ENCODE measurements at regions not wholly inside any gene's neighbourhood (a gene's known extent, or its start where the extent isn't known, plus 50 kb on each side); places are given as distances from the start of the nearest gene placed in this dataset.

- TF ChIP-seq CTCF (IDR thresholded peaks at IDR 0.05) (no peak), POLR2A (IDR thresholded peaks at IDR 0.05) (no peak), POLR2AphosphoS5 (IDR thresholded peaks at IDR 0.05) (no peak)
Measured at GRCh38 chr6:168136001-168136400, 57.0 kb upstream of the FRMD1 start.
